Inflammatory macrophage (primary cell): ENCODE measurements at regions not wholly inside any gene's neighbourhood (a gene's known extent, or its start where the extent isn't known, plus 50 kb on each side); places are given as distances from the start of the nearest gene placed in this dataset.
"Not testable (repeated sequence)": the region's sequence is repeated elsewhere in the genome, so short reads cannot be mapped to it uniquely, and the experiment has no call there.

Experiments used
- DNase-seq, 2 donors: peaks; one replicate each; pipeline ENCODE4 v3.0.0-alpha.2; 2020 to 2022

GRCh38 chr1:80008934-80009333 is 1002.4 kb upstream of the ADGRL4 start:
- DNase-seq = no peak

DNA sequence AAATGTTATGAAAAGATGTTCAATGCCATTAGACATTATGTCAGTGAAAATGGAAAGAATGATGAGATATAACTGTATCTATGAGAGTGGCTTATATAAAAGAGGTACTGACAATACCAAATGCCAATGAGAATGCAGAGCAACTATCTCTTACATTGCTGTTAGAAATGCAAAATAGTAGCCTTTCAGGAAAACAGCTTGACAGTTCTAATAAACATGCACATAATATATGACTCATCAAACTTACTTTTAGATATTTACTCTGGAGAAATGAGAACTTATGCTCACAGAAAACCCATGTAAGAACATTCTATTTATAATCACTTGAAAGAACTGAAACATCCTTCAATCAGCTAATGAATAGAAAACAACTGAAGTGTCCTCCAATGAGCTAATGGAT is 996.7 kb upstream of the ADGRL4 start:
- no peak for DNase-seq

DNA sequence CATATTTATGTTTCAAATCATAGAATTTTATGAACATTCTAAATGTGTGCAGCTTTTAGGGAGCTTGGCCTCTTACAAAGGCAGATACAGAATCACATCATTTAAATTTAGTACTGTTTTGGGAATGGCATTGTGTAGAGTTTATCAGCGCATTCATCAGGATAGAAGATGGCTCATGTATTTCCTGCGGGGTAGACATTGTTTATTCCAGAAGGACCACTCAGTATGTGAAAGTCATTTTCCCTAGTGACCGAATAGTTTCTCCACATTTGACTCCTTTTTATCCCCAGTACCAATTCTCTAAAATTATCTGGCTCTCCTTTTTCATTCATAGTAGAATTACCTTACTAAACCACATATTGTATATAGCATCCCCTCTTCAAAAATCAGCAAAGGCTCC is 981.9 kb upstream of the ADGRL4 start:
- no peak for DNase-seq

DNA sequence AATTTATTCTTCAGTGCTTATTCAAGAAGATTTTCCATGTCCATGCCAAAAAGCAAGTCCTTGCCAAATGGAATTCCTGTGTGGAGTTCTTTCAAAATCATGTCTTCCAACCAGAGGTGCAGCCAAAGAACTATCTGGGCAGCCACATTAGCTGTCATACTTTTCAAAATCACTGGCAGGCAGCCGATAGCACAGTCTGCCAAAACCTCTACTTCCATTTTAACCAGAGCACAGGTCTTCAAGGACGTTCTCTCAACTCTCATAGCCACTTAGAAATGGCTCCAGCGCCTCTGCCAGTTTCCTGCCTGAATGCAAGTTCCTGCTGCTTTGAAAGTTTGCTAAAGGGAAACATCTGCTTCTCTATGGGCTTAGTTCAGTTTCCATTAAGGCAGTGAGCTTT is 975.7 kb upstream of the ADGRL4 start:
- DNase-seq = no peak

GRCh38 chr1:79981481-79981880 is 975.0 kb upstream of the ADGRL4 start:
- no peak for DNase-seq

DNA sequence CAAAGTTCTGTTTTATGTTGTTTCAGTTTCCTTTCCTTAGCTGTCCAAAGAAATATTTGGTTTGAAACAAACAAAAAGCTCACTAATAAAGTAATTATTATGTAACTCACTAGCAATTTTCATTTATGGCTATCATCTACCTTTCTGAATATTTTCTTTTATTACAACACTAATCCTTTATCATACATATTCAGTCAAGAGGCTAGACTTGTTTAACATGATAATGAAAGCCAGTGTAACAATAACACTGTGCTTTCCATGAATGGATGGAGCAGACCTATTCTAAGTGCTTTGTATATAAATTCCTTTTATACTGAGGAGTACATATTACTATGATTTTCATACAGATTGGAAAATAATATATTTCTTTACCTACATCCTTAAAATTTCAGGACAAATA is 972.8 kb upstream of the ADGRL4 start:
- DNase-seq = no peak

- DNase-seq = no peak
Observed at GRCh38 chr1:79976287-79976686, 969.8 kb upstream of the ADGRL4 start.

DNA sequence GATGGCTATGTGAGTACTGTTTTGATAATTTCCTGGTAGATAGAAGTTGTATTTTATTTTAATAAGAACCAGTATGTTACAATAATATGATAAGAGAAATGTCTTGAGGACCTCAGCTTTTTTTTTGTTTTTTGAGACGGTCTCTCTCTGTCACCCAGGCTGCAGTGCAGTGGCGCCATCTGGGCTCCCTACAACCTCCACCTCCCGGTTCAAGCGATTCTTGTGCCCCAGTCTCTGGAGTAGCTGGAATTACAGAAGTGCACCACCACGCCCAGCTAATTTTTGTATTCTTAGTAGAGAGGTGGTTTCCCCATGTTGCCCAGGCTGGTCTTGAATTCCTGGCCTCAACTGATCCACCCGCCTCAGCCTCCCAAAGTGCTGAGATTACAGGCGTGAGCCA is 968.1 kb upstream of the ADGRL4 start:
- DNase-seq = no peak

GRCh38 chr1:79969886-79970285 is 963.4 kb upstream of the ADGRL4 start:
- DNase-seq = no peak

GRCh38 chr1:79966438-79966837 is 959.9 kb upstream of the ADGRL4 start:
- no peak for DNase-seq

DNA sequence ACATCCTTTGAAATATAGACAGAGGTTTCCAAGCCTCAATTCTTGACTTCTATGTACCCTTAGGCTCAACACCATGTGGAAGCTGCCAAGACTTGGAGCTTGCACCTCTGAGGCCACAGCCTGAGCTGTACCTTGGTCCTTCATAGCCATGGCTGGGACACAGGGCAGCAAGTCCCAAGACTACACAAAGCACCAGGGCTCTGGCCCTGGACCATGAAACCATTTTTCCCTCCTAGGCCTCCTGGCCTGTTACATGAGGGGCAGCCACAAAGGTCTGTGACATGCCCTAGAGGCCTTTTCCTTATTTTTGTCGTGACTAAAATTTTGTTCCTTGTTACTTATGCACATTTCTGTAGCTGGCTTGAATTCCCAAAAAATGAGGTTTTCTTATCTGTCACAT is 953.1 kb upstream of the ADGRL4 start:
- no peak for DNase-seq

GRCh38 chr1:79955966-79956365 is 949.4 kb upstream of the ADGRL4 start:
- DNase-seq = no peak

DNA sequence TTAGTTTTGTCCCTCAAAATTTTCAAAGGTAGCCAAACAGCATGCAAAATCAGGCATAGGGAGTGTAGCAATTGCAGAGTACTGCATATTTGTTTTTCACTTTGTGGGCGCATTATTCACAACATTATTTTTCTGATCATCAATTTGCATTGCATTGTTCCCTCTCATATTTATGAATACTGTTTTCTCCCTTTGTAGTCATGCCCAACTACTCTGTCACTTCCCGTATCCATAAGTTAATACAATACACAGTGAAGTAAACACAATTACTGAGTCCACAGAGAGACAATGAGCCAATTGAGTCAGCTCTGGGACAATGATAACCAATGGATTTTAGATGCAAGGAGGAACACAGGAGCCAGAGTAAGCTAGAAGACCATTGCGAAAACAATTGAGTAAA is 944.0 kb upstream of the ADGRL4 start:
- no peak for DNase-seq

DNA sequence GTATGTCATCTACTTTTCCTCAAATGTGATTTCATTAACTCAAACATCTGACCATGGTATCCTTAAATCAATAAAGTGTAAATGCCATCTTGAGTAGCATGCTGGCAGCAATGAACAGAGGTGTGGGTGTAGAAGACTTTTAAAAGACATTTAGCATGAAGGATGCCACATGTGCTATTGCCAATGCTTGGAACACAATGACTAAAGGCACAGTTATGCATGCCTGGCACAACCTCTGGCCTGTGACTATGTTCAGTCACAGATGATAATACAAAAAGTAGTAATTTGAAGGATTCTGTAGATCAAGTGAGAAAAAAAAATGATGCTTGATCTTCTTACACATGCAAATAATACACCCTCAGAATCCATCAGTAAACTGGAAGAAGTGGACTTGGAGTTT is 938.9 kb upstream of the ADGRL4 start:
- no peak for DNase-seq

DNA sequence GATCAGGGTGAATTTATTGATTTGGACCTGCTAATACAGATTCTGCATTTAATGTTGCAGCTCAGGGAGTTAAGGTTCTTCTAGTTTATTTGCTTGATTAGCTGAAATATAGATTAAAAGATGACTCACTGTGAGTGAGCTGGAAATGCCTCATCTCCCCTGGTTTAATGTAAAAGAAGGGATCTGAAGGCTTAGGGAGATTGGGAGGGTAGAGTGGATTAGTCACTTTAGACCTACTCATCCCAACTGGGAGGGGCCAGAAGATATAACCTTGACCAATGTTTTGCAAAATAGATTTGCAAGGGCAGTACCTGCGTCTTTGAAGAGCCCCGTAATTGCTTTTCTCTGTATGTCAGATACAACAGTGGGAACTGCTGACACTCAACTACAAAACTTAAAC is 922.8 kb upstream of the ADGRL4 start:
- no peak for DNase-seq

DNA sequence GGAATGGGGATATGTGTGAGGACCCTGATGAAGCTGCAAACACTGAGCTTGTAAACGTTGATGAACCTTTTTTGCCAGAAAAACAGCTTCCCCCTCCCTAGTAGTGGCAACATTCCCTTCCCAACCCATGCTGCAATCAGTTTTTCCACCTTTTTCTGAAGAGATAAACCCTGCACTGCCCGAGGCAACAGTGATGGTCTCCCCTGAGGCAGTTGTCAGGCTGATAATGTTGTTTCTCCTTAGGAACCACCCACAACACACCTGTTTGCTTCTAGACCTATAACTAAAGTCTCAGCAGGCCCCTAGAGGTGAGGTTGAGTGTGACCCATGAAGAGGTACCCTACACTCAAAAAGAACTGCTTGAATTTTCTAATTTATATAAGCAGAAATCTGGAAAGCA is 922.4 kb upstream of the ADGRL4 start:
- DNase-seq = no peak

DNA sequence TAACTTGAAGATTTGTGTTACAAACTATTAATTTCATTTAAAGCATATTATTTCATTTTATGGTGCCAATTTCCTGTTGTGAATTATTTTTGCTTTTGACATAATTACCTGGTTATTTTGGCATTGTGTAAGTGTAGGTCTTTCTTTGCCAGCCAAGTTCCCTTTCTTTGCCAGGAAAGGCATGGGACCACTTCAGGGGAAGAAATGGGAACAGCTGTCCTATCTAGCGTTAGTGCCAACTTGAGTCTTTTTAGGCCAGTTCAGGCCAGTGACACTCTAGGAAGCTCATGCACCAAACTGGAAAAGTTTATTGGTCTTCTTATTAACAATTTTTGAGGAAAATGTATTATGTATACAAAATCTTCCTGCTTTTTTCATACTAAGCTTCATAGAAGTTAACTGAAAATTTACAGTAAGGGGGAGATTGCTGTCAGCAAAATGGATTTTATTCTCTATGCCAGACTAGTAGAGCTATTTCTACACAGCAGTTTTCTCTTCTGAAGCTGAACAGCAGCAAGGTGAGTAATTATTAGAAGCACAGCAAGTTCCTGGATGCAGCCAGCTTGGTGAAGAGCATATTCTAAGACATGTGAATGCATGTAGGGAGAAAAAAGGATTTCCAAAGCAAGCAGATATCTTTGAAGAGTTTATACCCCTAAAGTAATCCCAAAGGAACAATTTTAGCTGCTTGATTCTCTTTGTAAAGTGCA is 914.6 kb upstream of the ADGRL4 start:
- no peak for DNase-seq

- DNase-seq = no peak
Observed at GRCh38 chr1:79914896-79915295, 908.4 kb upstream of the ADGRL4 start.

GRCh38 chr1:79912813-79913212 is 906.3 kb upstream of the ADGRL4 start:
- no peak for DNase-seq

GRCh38 chr1:79903321-79903720 is 896.8 kb upstream of the ADGRL4 start:
- no peak for DNase-seq

DNA sequence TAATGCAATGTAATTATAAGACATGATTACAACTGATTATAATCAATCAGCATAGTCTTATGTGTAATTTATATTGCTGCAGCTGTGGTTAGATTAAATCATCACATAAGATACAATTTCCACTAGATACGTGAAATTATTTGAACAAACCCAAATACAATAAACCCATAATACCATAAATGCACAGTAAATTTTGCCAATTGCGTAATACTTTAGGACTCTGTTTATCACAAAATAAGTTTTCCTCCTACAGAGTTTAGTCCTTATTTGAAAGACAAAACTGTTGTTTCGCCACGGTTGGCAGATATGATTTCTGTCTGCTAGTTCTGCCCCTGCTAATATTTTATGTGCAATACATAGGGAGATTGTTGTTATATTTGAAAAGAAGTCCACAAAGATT is 895.9 kb upstream of the ADGRL4 start:
- no peak for DNase-seq

- DNase-seq = no peak
Observed at GRCh38 chr1:79899914-79900313, 893.4 kb upstream of the ADGRL4 start.

DNA sequence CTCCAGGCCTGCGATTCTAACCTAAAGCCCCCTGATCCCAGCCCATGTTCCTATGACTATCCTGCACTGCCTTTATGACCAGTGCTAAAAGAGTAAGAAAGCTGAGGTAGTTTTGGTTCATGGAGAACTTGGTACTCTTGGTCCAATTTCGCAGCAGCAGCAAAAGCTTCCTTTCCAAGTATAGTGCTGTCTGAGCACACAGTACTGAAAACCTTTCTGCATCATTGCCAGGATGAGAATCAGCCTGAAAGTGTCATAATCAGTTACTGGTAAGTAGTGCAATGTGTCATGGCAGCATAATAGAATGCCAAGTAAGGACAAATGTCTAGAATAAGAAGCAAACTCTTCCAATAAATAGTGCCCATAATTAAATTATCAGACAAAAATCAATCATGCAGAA is 889.6 kb upstream of the ADGRL4 start:
- DNase-seq = no peak

- DNase-seq = no peak
Observed at GRCh38 chr1:79895573-79895972, 889.0 kb upstream of the ADGRL4 start.

- DNase-seq = not testable (repeated sequence)
Observed at GRCh38 chr1:79894129-79894528, 887.6 kb upstream of the ADGRL4 start.
